HFFc6 (cell line): ENCODE measurements at regions not wholly inside any gene's neighbourhood (a gene's known extent, or its start where the extent isn't known, plus 50 kb on each side); places are given as distances from the start of the nearest gene placed in this dataset.

ENCODE experiments used
- DNase-seq: peaks from one replicate; pipeline ENCODE4 v3.0.0-alpha.2; 2018
- H3K27ac Mint-ChIP-seq: 2 replicates; pipeline ENCODE4 v1.8.0; 2020; ENCODE audit warnings: mild to moderate bottlenecking, mixed read lengths
- H3K27me3 Mint-ChIP-seq: 2 replicates; pipeline ENCODE4 v1.8.0; 2021; ENCODE audit warnings: mild to moderate bottlenecking, moderate library complexity, mixed read lengths; ENCODE audit not compliant: insufficient read depth
- H3K36me3 Mint-ChIP-seq: 2 replicates; pipeline ENCODE4 v1.8.0; 2021; ENCODE audit warnings: low read depth, mixed read lengths
- H3K4me1 Mint-ChIP-seq: 2 replicates; pipeline ENCODE4 v1.8.0; 2020; ENCODE audit warnings: low read depth, mixed read lengths
- H3K4me3 Mint-ChIP-seq: 2 replicates; pipeline ENCODE4 v1.8.0; 2020; ENCODE audit warnings: mild to moderate bottlenecking, moderate library complexity, mixed read lengths
- H3K9me3 Mint-ChIP-seq: 2 replicates; pipeline ENCODE4 v1.8.0; 2020; ENCODE audit warnings: mild to moderate bottlenecking, mixed read lengths
- TF ChIP-seq, protein P1 (sequence below): fragments of 200-600 bp; sonication (generic); IDR thresholded peaks from 2 replicates; pipeline ENCODE4 v1.5.0; 2021; ENCODE audit warnings: antibody characterized with exemption, mild to moderate bottlenecking

DNA sequence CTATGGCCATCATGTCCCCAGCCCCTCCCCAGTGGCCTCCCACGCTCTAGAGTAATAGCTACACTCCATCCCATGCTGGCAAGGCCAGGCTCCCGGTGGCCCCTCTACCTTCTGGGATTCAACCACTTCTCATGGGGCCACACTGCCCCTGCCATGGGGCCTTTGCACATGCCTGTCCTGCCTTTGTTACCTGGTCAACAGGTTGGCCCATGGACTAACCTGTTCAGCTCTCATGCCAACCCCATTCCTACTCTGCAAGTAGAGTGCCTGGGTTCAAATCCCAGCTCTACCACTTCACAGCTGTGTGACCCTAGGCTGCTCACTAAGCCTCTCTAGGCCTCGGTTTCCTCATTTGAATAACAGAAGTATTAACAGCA lies 98.5 kb downstream of the RFLNA start:
- peak overlapping the region; percentile 24; the same call in 1 of the 2 replicates for H3K4me3 Mint-ChIP-seq
- no peaks in the 10 kb centered on the region for H3K9me3 Mint-ChIP-seq
- peaks cover 5% of the 10 kb centered on the region for H3K27me3 Mint-ChIP-seq
- DNase-seq: no peak
- H3K27ac Mint-ChIP-seq: peak overlapping the region; percentile 97
- peaks cover 71% of the 10 kb centered on the region for H3K4me1 Mint-ChIP-seq
- H3K36me3 Mint-ChIP-seq: peaks cover 18% of the 10 kb centered on the region
- TF ChIP-seq, protein P1, sequence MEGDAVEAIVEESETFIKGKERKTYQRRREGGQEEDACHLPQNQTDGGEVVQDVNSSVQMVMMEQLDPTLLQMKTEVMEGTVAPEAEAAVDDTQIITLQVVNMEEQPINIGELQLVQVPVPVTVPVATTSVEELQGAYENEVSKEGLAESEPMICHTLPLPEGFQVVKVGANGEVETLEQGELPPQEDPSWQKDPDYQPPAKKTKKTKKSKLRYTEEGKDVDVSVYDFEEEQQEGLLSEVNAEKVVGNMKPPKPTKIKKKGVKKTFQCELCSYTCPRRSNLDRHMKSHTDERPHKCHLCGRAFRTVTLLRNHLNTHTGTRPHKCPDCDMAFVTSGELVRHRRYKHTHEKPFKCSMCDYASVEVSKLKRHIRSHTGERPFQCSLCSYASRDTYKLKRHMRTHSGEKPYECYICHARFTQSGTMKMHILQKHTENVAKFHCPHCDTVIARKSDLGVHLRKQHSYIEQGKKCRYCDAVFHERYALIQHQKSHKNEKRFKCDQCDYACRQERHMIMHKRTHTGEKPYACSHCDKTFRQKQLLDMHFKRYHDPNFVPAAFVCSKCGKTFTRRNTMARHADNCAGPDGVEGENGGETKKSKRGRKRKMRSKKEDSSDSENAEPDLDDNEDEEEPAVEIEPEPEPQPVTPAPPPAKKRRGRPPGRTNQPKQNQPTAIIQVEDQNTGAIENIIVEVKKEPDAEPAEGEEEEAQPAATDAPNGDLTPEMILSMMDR: no peak

DNA sequence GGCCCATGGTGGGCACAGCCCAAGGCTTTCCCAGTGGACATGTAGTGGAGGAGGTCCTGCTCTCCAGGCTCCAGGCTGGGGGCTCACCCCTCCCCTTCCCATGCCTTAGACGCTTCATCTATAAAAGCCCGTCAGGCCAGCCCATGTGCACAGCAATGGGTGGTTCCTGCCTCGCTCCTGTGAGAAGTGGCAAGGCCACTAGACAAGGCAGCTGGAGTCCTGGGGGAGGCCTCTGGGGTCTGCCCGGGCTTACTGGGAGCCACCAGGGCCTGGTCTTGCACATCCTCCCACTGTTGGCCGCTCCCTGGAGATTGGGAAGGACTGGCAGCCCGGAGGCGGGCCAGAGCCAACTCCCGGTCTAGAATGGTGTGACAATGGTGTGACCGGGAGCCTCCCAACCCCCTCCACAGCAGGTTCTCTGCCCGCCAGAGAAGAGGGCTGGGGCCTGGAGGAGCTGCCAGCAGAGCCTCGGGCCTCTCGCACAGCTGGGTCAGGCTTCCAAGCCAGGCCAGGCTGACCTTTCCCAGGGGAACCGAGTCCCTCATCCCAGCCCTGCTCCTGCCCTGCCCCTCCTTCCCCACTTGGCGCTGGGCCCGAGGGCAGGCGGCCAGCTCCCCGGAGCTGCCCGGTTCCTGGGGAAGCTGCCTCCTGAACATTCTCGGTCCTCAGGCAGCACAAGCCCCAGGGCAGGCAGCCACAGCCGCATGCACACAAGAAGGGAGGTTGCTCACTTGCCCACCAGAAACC lies 97.9 kb downstream of the RFLNA start:
- Mint-ChIP-seq H3K36me3 (peaks cover 24% of the 10 kb centered on the region), H3K4me1 (peaks cover 71% of the 10 kb centered on the region), H3K4me3 (peak overlapping the region; percentile 24; the same call in 1 of the 2 replicates), H3K27me3 (peaks cover 9% of the 10 kb centered on the region), H3K27ac (peak overlapping the region; percentile 97), H3K9me3 (no peaks in the 10 kb centered on the region)
- TF ChIP-seq, protein P1: peak; percentile 15
- DNase-seq: peak; percentile 62

DNA sequence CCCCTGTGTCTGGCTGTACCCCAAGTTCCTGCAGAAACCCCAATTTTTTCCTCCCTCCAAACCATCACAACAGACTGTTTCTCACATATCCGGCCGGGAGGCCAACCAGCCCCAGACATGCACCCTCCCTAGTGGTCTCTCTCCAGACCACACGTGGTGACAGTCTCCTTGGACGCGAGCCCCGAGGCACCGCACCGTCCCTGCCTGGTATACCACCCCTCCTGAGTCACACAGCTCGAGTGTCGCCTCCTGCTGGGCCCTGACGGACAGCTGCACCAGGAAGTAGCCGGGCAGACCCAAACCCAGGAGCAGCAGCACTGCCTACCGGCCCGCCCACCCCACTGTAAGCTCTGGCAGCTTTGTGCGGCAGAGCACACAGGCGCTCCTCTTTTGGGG lies 97.4 kb downstream of the RFLNA start:
- Mint-ChIP-seq H3K27ac (peak overlapping the region; percentile 97), H3K4me1 (peaks cover 71% of the 10 kb centered on the region), H3K9me3 (no peaks in the 10 kb centered on the region), H3K4me3 (peak overlapping the region; percentile 96; the same call in 1 of the 2 replicates), H3K36me3 (peaks cover 25% of the 10 kb centered on the region), H3K27me3 (peaks cover 9% of the 10 kb centered on the region)
- DNase-seq: peak; percentile 48
- TF ChIP-seq, protein P1: peak; percentile 72; the same call in 1 of the 2 replicates

DNA sequence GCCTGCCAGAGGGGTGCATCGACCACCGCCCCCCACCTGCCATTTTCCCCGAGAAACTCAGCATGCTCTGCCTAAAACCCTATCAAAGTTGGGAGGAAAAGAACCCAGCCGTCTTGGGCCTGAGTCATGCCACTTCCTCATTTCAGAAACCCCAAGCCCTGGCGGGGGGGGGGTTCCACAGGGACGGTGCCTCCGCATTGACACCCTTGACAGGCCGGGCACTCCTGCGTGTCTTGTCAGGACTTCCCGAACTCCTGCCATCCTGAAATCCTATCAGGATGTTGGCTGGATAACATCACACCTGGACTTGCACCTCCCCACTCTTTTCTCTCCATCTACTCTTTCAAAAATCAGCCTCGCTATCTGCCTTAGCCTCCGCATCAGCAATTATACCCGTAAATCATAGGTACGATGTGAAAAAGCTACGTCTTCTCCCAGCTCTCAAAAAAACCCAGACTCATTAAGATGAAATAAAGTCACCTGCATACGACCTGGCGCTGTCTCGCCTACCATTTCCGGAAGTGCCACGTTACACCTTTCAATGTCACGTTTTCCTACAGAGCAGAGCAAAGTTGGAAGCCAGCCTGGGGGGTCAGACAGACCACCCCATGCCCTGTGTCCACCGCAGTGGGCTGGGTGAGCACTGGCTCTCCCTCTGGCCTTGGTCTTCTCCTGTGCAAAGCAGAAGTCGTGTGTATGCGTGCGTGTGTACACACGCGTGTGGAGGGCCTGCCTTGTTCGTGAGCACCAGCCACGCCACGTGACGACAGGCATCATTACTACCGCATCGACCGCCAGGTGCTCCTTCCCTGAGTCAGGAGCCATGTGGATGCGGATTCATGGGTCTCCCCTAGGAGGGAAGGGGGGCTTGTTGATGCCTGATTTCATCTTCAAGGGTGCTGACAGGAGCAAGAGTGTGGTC lies 96.7 kb downstream of the RFLNA start:
- no peak for DNase-seq
- Mint-ChIP-seq H3K27me3 (peaks cover 13% of the 10 kb centered on the region), H3K4me1 (peaks cover 75% of the 10 kb centered on the region), H3K9me3 (no peaks in the 10 kb centered on the region), H3K27ac (peak overlapping the region; percentile 97), H3K36me3 (peaks cover 30% of the 10 kb centered on the region), H3K4me3 (peak overlapping the region; percentile 96)
- TF ChIP-seq, protein P1: no peak

DNA sequence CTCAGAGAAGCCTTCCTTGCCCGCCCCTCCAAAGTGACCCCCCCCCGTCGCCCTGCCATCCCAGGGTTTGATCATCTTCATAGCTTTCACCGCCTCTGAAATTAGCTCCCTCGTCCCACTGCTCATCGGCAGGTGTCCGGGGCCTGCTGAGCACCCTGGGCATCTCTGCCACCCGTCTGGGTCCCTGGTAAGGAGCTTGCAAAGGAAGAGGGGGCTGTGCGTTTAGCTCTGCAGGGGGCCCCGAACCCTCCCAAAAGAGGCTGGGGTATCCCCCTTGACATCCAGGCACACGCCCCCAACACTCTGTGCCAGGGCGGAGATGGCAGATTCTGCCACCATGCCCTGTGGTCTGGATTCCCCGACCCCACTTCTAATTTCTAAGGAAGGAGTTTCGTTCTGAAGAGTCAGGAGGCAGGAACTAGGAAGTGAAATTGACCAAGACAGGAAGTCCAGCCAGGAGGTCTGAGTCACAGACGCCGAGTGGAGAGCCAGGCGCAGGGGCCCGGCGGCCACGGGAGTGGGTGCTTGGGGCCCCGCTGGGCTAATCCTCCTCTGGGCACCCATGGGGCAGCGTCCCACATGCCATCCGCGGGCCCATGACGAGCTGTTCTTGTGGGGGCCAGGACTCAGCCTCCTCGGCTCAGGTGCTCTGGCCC lies 95.7 kb downstream of the RFLNA start:
- TF ChIP-seq, protein P1: no peak
- Mint-ChIP-seq H3K4me1 (peaks cover 77% of the 10 kb centered on the region), H3K36me3 (peaks cover 27% of the 10 kb centered on the region), H3K4me3 (peak overlapping the region; percentile 96), H3K27ac (peak overlapping the region; percentile 97), H3K9me3 (no peaks in the 10 kb centered on the region), H3K27me3 (peaks cover 17% of the 10 kb centered on the region)
- peak; percentile 81 for DNase-seq
